Epithelial cell of proximal tubule (primary cell): ENCODE measurements at regions not wholly inside any gene's neighbourhood (a gene's known extent, or its start where the extent isn't known, plus 50 kb on each side); places are given as distances from the start of the nearest gene placed in this dataset.

Experiments
- DNase-seq: peaks from one replicate; pipeline ENCODE4 v3.0.0-alpha.2; 2011; ENCODE audit warnings: low read depth
- H3K4me3 ChIP-seq: 2 replicates; pipeline ENCODE4 v1.5.1; 2011; ENCODE audit warnings: low read depth, mild to moderate bottlenecking, low read length
- CTCF ChIP-seq: conservative IDR thresholded peaks from 2 replicates; pipeline ENCODE4 v1.5.1; 2012; ENCODE audit warnings: low read depth, mild to moderate bottlenecking, low read length

GRCh38 chr12:114968727-114969126 lies 284.8 kb upstream of the TBX3 start:
- TF ChIP-seq CTCF: no peak
- no peak for DNase-seq
- H3K4me3 ChIP-seq: no peak overlapping the region

- no peak overlapping the region for H3K4me3 ChIP-seq
- TF ChIP-seq CTCF: no peak
- no peak for DNase-seq
Measured at GRCh38 chr12:114967151-114967550, 283.2 kb upstream of the TBX3 start.

- TF ChIP-seq CTCF: no peak
- no peak for DNase-seq
- no peak overlapping the region for H3K4me3 ChIP-seq
Measured at GRCh38 chr12:114964841-114965240, 280.9 kb upstream of the TBX3 start.

GRCh38 chr12:114963846-114964245 lies 279.9 kb upstream of the TBX3 start:
- no peak for DNase-seq
- no peak overlapping the region for H3K4me3 ChIP-seq
- TF ChIP-seq CTCF: no peak

- no peak for DNase-seq
- TF ChIP-seq CTCF: no peak
- H3K4me3 ChIP-seq: no peak overlapping the region
Measured at GRCh38 chr12:114961491-114961890, 277.5 kb upstream of the TBX3 start.

GRCh38 chr12:114958538-114958937 lies 274.6 kb upstream of the TBX3 start:
- no peak for TF ChIP-seq CTCF
- DNase-seq: no peak
- H3K4me3 ChIP-seq: no peak overlapping the region

GRCh38 chr12:114957225-114957624 lies 273.2 kb upstream of the TBX3 start:
- no peak for DNase-seq
- no peak overlapping the region for H3K4me3 ChIP-seq
- TF ChIP-seq CTCF: no peak
